Endothelial cell of umbilical vein (primary cell): ENCODE measurements at regions not wholly inside any gene's neighbourhood (a gene's known extent, or its start where the extent isn't known, plus 50 kb on each side); places are given as distances from the start of the nearest gene placed in this dataset.

Experiments
- CTCF ChIP-seq, 2 donors: IDR thresholded peaks; 1 replicate in 1 of 2; 2 replicates in 1 of 2; pipeline ENCODE4 v1.5.1; 2011; ENCODE audit warnings: low read length in 2 of 2, mild to moderate bottlenecking in 2 of 2, moderate library complexity in 2 of 2, control low read depth in 1 of 2, inconsistent platforms in 1 of 2, low read depth in 1 of 2; ENCODE audit not compliant: insufficient read depth in 1 of 2; ENCODE audit errors: extremely low read depth in 1 of 2
- EZH2 ChIP-seq: IDR thresholded peaks from 2 replicates; pipeline ENCODE4 v1.6.1; 2012; ENCODE audit warnings: borderline replicate concordance, low read depth, mild to moderate bottlenecking, moderate library complexity, low read length, inconsistent platforms; ENCODE audit not compliant: severe bottlenecking
- POLR2A ChIP-seq: IDR thresholded peaks from 2 replicates; pipeline ENCODE4 v1.6.1; 2012; ENCODE audit warnings: low read depth, mild to moderate bottlenecking, control low read depth, low read length
- POLR2AphosphoS5 ChIP-seq: IDR thresholded peaks from 2 replicates; pipeline ENCODE4 v1.6.1; 2012; ENCODE audit warnings: low read depth, mild to moderate bottlenecking, control low read depth, low read length, moderate library complexity; ENCODE audit not compliant: insufficient read depth

GRCh38 chr1:213457733-213458132, 406.7 kb downstream of the RPS6KC1 start:
- TF ChIP-seq CTCF (IDR thresholded peaks at IDR 0.05; ENCODE audit: extremely low read depth in 1 of 2, insufficient read depth in 1 of 2, low read depth in 1 of 2, low read length in 2 of 2), result no peak
- TF ChIP-seq POLR2AphosphoS5, result no peak
- no peak for TF ChIP-seq POLR2A
- no peak for TF ChIP-seq EZH2
